Cardiac septum (tissue), 1 donor: ENCODE measurements at regions not wholly inside any gene's neighbourhood (a gene's known extent, or its start where the extent isn't known, plus 50 kb on each side); places are given as distances from the start of the nearest gene placed in this dataset.

Experiments
- DNase-seq: peaks from one replicate; pipeline ENCODE4 v3.0.0-alpha.2; 2020; ENCODE audit warnings: low spot score
- intact Hi-C: fragments of 100-400 bp; cut with DNase I; formaldehyde crosslinking; loops from one replicate; pipeline ENCODE4 v1.14.0; 2022
- donor health status: DM: no; HTN: no; CAD: no.

DNA sequence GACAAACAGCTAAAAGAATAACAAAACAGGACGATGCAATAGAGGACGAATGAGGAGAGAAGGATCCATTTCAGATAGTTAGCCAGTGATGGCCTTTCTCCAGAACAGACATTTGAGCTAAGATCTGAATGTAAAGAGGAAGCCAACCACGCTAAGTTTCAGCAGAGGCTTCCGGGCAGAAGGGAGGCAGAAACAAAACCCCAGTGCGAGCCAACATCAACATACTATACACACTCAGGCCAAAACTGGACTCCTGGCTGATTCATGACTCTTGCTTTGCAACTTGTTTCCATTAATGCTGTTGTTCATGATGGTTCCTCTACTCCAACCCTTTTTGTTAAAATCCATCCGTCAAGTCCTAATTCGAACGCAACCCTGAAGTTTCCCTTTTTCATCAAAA lies 730.3 kb downstream of the TRIML1 start:
- intact Hi-C loops: no loop called here
- DNase-seq: no peak

DNA sequence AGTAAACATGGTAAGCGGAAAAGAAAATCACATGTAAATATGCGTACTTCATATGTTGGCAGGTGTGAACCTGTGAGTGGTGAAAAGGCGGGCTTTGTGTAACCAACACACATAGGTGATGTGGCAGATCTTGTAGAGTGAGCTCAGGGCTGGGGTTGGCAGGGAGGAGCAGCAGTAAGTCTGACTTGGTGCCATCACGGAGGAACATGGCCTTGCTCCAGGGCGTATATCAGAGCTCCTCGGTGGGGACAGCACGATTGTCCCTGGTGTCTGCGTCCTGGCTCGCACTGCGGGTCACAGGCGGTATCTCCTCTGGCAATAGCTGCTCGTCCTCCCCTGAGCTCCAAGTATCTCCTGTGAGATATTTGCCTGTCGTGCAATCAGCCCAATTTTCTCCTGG lies 733.6 kb downstream of the TRIML1 start:
- intact Hi-C loops: no loop called here
- no peak for DNase-seq

DNA sequence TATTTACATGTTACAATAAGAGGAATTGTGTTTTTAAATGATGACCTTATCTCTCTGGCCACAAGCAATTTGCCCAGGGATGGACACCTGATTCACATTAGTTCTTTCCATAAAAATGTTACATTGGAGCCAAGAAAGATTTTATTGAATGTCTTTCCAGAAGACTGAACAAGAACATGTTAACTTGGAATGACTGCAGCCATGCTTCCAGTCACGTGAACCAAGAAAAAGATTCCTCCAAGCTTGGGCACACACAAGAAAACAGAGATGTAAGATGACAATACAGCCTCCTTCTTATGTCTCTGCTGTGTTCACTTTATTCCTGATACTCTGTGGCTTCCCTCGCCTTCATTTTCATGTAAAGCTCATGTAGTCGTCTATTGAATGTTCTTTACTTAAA lies 737.6 kb downstream of the TRIML1 start:
- intact Hi-C loops: no loop called here

DNA sequence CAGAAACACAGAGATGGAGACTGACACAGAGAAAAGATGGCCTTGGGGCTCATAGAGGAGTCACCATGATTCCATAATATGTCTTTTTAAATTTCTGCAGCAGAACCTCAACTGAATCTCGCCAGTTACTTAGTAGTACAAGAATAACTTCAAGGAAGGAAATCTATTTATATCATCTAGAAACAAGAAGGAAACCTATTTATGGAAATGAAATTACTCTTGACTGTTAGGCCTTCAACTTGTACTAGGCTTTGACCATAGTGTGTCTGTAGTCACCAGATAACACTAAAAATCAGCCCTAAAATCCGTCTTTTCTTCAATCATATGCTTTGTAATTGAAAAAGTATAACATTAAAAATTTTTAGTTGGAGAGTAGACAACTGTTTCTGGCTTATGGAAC lies 740.4 kb downstream of the TRIML1 start:
- no peak for DNase-seq
- intact Hi-C loops: no loop called here

More for the DNA sequence above, 737.6 kb downstream of the TRIML1 start:
- no peak for DNase-seq

DNA sequence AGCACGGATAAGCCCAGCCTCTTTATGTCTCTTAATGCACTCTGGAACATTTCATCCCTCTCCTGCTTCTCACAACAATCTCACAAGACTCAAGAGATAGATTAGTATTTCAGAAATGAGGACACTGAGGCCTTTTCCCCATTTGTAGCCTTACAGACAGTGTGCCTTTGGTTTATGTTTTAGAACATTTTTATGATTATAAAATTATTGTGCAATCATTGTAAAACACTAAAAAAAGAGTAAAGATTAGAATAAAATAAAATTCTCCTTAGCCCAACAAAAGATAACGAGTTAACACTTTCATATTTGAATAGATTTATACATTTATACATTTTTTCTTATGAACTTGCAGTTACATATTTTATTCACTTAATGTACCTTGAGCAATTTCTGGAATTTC lies 748.7 kb downstream of the TRIML1 start:
- DNase-seq: no peak
- intact Hi-C loops: no loop called here

DNA sequence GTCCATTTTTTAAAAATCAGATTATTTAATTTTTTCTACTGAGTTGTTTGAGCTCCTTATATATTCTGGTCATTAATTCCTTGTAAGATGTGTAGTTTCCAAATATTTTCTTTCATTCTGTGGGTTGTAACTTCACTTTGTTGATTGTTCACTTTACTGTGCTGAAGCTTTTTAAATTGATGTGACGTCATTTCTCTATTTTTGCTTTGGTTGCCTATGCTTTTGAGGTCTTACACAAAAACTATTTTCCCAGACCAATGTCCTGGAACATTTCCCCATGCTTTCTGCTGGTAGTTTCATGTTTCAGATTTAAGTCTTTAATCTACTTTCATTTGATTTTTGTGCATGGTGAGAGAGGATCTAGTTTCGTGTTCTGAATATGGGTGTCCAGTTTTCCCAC lies 753.6 kb downstream of the TRIML1 start:
- intact Hi-C loops: no loop called here
- no peak for DNase-seq

DNA sequence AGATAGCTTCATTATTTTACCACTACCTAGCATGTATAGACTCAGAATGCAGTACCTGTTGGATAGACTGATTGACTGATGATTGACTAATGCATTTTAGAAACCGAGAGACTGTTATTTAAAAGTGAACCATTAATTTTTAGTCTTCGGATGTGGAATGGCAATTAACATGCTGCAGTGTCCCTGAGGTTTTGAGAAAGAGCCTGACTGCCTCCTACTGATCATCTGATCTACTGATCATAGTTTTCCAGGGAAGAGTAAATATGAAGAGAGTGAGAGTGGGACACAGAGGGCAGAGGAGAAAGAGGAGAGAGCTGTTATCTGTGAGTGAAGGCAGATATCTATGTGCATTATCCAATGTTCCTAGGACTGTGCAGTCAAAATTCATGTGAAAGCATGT lies 764.7 kb downstream of the TRIML1 start:
- intact Hi-C loops: no loop called here
- DNase-seq: no peak

DNA sequence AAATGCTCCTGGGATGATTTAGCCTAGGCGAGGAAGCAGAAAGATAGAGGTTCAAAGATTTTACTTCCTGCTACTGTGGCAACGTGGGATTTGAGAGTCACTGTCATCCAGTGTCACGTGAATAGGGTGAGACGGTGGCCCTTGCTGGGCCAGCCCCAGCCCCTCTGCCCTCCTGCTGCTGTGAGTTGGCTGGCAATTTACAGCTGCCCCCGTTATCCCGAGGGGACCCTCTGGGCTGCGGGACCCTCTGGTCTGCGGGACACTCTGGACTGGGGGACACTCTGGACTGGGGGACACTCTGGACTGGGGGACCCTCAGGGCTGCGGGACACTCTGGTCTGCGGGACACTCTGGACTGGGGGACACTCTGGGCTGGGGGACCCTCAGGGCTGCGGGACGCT lies 765.4 kb downstream of the TRIML1 start:
- intact Hi-C loops: no loop called here
- no peak for DNase-seq

DNA sequence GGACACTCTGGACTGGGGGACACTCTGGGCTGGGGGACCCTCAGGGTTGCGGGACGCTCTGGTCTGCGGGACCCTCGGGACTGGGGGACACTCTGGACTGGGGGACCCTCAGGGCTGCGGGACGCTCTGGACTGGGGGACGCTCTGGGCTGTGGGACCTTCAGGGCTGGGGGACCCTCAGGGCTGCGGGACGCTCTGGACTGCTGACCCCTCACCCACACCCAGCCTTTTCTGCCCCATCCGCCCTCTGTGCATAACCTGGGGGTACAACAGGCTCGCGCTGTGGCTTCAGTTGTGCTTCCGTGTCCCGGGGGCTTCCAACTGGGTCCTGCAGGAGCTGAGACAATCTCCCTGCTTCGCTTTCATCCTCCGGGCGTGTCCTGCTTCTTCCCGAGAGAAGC lies 766.0 kb downstream of the TRIML1 start:
- no peak for DNase-seq
- intact Hi-C loops: no loop called here

DNA sequence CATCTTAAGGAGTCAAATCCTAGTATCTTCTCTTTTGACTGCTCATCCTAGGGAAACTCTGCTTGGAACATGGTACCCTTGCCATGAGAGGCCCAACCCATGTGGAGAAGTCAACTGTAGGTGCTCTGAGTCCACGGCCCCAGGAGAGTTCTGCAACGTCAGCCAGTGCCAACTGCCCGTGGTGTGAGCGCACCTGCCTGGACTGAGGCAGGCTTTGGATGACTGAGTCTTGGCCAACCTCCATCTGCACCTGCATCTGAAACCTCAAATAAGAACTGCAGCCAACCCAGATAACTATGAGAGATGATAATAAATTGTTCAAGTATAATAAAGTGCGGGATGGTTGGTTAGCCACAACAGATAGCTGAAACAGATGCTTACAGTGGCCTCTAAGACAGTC lies 772.0 kb downstream of the TRIML1 start:
- intact Hi-C loops: no loop called here
- no peak for DNase-seq

DNA sequence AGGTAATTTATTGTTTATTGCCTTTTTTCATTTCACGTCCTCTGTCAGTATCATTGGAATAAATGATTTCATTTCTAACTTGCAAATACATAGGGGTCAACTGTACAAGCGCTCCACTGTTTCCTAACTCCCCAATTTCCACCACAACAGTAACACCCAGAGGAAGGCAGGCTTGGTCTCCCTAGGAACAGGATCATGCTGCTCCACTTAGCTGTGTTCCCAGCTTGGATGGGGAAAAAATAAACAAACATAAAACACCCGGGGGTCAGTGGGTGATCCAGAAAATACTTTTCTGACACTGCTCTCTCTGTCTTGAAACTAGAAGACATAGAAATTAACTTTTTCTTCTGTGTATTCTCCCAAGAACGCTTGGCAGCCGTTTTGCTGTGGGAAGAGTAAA lies 772.5 kb downstream of the TRIML1 start:
- DNase-seq: no peak
- intact Hi-C loops: no loop called here

DNA sequence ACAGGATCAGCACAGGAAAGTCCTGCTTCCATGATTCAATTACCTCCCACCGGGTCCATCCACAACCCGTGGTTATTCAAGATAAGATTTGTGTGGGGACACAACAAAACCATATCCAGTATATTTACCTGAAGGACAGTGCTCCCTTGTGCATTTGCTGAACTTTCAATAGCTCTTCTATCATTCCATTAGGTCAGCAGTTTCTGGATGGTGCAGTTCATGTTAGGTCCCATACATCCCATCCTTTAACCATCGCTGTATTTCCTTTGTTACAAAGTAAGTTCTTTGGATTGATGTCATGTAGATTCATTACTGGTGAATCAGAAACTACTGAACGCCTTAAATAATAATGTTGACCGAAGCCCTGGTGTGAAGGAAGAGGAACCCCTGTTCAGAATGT lies 775.9 kb downstream of the TRIML1 start:
- intact Hi-C loops: no loop called here
- no peak for DNase-seq

DNA sequence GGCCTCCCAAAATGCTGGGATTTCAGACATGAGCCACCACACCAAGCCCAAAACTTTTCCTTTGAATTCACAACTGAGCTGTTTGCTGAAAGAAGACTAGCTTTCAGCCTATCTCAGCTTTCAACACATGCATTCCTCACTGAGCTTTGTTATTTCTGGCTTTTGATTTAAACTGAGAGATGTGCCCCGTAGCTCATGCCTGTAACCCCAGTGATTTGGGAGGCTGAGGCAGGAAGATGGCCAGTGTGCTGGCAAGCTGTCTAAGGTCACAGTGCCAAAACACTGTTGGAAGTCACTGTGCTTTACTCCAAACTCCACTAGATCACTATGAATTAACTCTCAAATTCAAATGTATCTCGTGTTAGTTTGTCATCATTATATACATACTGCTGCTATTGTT lies 779.5 kb downstream of the TRIML1 start:
- intact Hi-C loops: no loop called here

DNA sequence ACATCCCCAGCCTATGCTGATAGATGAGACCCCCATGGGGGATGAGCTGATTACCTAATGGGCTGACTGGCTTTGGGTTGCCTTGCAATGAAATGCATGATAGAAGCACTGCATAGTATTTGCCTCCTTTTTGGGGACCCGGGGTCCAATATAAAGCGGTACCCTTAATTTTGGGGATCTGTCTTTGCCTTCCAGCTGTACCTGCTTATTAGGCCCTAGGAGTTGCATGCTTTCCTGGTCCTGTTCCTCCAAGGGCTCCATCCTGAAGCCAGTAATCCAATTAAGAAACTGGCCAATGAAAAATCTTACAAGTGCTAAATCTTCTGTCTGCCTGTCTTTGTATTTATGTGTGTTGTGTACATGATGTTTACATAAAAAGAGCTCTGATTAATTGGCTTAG lies 791.6 kb downstream of the TRIML1 start:
- intact Hi-C loops: no loop called here
- no peak for DNase-seq

More for the DNA sequence above, 779.5 kb downstream of the TRIML1 start:
- no peak for DNase-seq

DNA sequence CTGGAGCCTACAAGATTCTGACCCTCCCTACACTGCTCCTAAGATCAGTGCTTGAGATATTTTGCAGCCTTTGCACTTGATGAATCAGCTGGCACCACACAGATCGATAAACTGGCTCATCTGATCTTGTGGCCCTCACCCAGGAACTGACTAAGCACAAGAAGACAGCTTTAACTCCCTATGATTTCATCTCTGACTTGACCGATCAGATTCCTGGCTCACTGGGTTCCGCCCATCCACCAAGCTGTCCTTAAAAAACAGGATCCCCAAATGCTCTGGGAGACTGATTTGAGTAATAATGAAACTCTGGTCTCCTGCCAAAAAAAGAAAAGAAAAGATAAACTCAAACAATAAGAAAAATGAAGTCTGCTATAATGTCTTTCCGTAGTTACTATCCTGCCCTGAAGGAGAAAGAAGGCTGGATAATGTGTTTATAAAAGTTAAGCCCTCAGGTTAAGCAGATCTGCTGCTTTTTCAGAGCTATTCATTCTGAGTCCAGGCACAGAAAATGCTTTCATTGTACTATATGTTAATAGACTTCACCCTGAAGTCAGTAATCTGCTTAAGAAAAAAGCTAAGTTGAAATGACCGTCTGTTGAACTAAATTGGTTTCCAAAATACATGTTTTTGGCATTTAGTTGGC lies 795.2 kb downstream of the TRIML1 start:
- no peak for DNase-seq
- intact Hi-C loops: no loop called here

DNA sequence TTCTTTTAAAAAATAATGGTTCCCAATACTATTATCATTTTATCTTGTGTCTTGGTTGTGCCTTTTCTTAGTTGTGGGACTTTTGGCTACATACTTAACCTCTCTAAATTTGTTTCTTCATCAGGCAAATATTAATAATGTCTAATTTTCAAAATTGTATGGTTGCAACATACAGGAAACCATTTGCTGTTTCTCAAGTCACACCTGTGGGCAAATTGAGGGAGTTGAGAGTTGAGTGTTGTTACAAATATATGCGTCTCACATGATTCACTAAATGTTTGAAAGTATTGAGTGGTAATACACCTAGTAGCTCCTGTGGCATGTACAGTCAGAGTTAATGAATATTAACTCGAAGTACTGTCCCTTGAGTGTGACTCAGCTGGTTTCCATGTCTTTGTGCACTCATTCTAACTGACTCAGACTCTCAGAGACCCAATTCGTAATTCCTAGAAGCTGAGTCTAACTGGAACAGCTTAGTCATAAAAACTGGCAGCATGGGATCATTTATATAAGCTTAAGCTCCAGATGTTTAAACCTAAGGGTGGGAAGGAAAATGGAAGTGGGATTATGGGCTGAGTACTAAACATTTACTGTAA lies 802.4 kb downstream of the TRIML1 start:
- no peak for DNase-seq
- intact Hi-C loops: no loop called here

DNA sequence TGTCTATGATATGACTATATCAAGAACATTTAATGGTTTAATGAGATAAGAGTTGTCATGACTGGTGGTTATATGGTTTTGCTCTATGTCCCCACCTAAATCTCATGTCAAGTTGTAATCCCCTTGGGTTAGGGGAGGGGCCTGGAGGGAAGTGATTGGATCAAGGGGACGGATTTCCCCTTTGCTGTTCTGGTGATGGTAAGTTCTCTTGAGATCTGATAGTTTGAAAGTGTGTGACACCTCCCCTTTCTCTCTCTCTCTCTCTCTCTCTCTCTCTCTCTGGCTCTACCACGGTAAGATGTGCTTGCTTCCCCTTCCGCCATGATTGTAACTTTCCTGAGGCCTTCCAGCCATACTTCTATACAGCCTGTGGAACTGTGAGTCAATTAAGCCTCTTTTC lies 803.4 kb downstream of the TRIML1 start:
- intact Hi-C loops: no loop called here

DNA sequence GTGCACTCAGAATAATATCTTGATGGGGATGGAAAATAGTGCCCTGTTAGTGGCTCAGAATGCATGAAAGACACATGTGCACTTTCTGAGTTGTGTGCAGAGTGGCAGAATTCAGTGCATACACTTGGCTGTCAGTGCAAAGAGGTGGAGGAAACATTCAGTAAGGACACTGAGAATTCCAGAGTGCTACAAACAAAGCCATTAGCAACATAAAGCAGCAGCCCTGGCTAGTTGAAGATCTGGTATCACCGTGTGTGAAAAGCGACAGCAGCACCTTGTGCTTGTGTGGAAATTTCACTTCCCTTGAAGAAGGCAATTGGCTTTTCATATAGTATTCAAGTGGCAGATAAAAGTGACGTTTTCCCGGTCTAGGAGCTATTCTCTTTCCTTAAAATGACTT lies 810.4 kb downstream of the TRIML1 start:
- DNase-seq: no peak
- intact Hi-C loops: no loop called here

More for the DNA sequence above, 803.4 kb downstream of the TRIML1 start:
- DNase-seq: no peak

DNA sequence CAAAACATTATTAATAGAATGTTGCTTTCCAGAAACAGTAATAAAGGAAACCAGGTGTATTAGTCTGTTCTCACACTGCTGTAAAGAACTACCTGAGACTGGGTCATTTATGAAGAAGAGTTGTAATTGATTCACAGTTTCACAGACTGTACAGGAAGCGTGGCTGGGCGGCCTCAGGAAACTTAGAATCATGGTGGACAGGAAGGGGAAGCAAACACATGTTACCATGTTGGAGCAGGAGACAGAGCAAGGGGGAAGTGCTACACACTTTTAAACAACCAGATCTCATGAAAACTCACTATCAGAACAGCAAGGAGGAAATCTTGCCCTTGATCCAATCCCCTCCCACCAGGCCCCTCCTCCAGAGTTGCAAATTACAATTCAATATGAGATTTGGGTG lies 815.8 kb downstream of the TRIML1 start:
- intact Hi-C loops: no loop called here
- no peak for DNase-seq

DNA sequence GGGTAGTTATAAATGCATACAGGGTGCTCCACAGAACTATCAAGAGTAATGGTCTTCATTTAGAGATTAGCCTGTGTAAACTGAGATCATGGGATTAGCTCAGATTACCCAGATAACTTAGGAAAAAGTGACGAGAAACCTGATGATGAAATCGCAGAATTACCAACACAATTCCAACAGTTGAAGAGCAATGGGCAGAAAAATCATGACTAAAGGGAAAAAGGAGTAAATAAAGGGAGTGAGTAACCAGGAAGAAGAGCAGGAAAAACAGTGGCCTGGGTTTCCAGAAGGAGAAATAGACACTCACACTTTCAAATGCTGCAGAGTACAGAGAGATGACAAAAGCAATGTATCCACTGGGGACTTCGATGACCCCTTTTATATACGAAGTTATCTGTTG lies 817.3 kb downstream of the TRIML1 start:
- intact Hi-C loops: no loop called here
- no peak for DNase-seq

DNA sequence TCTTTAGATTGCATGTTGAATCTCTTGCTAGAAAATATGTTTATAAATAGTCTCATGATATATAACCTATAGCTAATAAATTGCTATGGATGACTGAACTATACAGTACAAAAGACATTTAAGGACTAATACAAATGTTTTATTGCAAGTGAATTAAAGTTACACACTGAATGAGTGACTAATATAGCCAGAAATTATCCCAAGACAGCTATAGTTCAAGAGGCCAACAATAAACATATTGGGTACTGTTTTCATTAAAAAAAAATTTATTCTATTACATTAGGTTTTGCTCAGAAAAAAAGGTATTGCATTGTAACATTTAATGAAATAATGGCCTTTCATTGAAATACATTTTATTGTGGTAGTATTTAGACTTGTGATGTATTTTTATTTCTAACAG lies 819.1 kb downstream of the TRIML1 start:
- intact Hi-C loops: no loop called here
- no peak for DNase-seq

DNA sequence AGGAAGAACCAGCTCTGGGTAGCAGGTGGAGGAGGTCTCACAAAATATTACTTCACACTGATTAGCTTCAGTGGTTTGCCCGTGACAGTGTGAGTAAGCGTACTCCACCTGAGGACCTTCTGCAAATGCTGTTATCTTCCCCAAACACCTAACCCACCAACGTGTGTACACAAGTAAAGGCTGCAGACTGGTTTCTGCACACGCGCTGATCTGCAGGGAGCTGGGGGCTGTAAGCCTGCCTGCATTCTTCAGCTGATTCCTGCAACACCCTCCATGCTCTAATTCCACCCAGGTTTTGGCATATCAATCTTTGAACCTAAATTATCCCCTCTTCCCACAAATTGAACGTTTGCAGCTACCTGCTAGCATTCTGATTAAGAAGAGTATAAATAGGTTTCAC lies 820.2 kb downstream of the TRIML1 start:
- intact Hi-C loops: no loop called here
- no peak for DNase-seq
